ENCODE measurements at regions not wholly inside any gene's neighbourhood (a gene's known extent, or its start where the extent isn't known, plus 50 kb on each side); places are given as distances from the start of the nearest gene placed in this dataset.

DNA sequence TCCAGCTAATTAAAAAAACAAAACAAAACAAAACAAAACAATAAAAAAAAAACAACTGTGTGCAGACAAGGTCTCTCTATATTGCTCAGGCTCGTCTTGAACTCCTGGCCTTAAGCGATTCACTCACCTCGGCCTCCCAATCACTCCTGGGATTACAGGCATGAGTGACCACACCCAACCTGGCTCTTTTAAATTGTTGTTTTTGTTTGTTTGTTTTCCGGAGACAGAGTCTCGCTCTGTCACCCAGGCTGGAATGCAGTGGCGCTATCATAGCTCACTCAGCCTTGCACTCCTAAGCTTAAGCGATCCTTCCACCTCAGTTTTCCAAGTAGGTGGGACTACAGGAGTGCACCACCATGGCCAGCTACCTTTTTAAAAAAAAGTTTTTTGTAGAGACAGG is 201.6 kb downstream of the EN1 start:
- TF ChIP-seq, protein P1, sequence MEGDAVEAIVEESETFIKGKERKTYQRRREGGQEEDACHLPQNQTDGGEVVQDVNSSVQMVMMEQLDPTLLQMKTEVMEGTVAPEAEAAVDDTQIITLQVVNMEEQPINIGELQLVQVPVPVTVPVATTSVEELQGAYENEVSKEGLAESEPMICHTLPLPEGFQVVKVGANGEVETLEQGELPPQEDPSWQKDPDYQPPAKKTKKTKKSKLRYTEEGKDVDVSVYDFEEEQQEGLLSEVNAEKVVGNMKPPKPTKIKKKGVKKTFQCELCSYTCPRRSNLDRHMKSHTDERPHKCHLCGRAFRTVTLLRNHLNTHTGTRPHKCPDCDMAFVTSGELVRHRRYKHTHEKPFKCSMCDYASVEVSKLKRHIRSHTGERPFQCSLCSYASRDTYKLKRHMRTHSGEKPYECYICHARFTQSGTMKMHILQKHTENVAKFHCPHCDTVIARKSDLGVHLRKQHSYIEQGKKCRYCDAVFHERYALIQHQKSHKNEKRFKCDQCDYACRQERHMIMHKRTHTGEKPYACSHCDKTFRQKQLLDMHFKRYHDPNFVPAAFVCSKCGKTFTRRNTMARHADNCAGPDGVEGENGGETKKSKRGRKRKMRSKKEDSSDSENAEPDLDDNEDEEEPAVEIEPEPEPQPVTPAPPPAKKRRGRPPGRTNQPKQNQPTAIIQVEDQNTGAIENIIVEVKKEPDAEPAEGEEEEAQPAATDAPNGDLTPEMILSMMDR (IDR thresholded peaks at IDR 0.05) = no peak
- TF ChIP-seq SIN3A (IDR thresholded peaks at IDR 0.05; ENCODE audit: borderline replicate concordance, low read depth, low read length) (no peak), FOXM1 (IDR thresholded peaks at IDR 0.05; ENCODE audit: low read depth) (no peak), GABPA (IDR thresholded peaks at IDR 0.05; ENCODE audit: low read depth) (no peak), YY1 (IDR thresholded peaks at IDR 0.05; ENCODE audit: low read depth) (no peak), EZH2phosphoT487 (IDR thresholded peaks at IDR 0.05; ENCODE audit: borderline replicate concordance, low read depth) (no peak), TEAD4 (IDR thresholded peaks at IDR 0.05; ENCODE audit: borderline replicate concordance, insufficient read depth) (no peak), TAF1 (IDR thresholded peaks at IDR 0.05; ENCODE audit: borderline replicate concordance, low read depth, low read length) (no peak), NFIC (IDR thresholded peaks at IDR 0.05; ENCODE audit: borderline replicate concordance) (no peak), MXI1 (IDR thresholded peaks at IDR 0.05; ENCODE audit: low read depth, low read length) (no peak), EP300 (IDR thresholded peaks at IDR 0.05; ENCODE audit: borderline replicate concordance in 1 of 2, low read depth in 1 of 2, low read length in 1 of 2) (no peak)
- TF ChIP-seq, protein P2, sequence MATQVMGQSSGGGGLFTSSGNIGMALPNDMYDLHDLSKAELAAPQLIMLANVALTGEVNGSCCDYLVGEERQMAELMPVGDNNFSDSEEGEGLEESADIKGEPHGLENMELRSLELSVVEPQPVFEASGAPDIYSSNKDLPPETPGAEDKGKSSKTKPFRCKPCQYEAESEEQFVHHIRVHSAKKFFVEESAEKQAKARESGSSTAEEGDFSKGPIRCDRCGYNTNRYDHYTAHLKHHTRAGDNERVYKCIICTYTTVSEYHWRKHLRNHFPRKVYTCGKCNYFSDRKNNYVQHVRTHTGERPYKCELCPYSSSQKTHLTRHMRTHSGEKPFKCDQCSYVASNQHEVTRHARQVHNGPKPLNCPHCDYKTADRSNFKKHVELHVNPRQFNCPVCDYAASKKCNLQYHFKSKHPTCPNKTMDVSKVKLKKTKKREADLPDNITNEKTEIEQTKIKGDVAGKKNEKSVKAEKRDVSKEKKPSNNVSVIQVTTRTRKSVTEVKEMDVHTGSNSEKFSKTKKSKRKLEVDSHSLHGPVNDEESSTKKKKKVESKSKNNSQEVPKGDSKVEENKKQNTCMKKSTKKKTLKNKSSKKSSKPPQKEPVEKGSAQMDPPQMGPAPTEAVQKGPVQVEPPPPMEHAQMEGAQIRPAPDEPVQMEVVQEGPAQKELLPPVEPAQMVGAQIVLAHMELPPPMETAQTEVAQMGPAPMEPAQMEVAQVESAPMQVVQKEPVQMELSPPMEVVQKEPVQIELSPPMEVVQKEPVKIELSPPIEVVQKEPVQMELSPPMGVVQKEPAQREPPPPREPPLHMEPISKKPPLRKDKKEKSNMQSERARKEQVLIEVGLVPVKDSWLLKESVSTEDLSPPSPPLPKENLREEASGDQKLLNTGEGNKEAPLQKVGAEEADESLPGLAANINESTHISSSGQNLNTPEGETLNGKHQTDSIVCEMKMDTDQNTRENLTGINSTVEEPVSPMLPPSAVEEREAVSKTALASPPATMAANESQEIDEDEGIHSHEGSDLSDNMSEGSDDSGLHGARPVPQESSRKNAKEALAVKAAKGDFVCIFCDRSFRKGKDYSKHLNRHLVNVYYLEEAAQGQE (IDR thresholded peaks at IDR 0.05; ENCODE audit: low read depth, low read length) = no peak
- TF ChIP-seq, protein P3, sequence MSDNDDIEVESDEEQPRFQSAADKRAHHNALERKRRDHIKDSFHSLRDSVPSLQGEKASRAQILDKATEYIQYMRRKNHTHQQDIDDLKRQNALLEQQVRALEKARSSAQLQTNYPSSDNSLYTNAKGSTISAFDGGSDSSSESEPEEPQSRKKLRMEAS (IDR thresholded peaks at IDR 0.05; ENCODE audit: low read depth) = no peak
